ENCODE measurements at regions not wholly inside any gene's neighbourhood (a gene's known extent, or its start where the extent isn't known, plus 50 kb on each side); places are given as distances from the start of the nearest gene placed in this dataset.

- Histone ChIP-seq H2AFZ (ENCODE audit: control insufficient read depth, low read length) (no peak overlapping the region), H3K4me3 (ENCODE audit: control insufficient read depth in 2 of 3, extremely low read depth in 1 of 3, insufficient read depth in 2 of 3, low read depth in 1 of 3, low read length in 3 of 3) (no peak overlapping the region), H3K36me3 (ENCODE audit: control insufficient read depth in 2 of 2, extremely low read depth in 1 of 2, insufficient read depth in 2 of 2, low read length in 2 of 2) (no peaks in the 10 kb centered on the region), H3K27ac (ENCODE audit: control insufficient read depth, insufficient read depth, low read length) (no peak overlapping the region), H3K9ac (ENCODE audit: control insufficient read depth, extremely low read depth, insufficient read depth, low read length) (no peak overlapping the region), H4K20me1 (ENCODE audit: control insufficient read depth, extremely low read depth, insufficient read depth, low read length) (no peaks in the 10 kb centered on the region), H3K27me3 (ENCODE audit: control insufficient read depth, extremely low read depth, insufficient read depth, low read length) (peaks cover 2% of the 10 kb centered on the region), H3K4me1 (ENCODE audit: control insufficient read depth, extremely low read depth, insufficient read depth, low read length) (no peaks in the 10 kb centered on the region), H3K9me3 (ENCODE audit: control insufficient read depth, low read depth, low read length) (no peaks in the 10 kb centered on the region), H3K79me2 (ENCODE audit: control insufficient read depth, insufficient read depth, low read length) (no peaks in the 10 kb centered on the region), H3K9me1 (ENCODE audit: control insufficient read depth, extremely low read depth, insufficient read depth, low read length) (no peaks in the 10 kb centered on the region), H3K4me2 (ENCODE audit: control insufficient read depth, extremely low read depth, insufficient read depth, low read depth, low read length) (no peak overlapping the region)
- FAIRE-seq (no peak), DNase-seq (ENCODE audit: low read depth, low spot score) (no peak)
- TF ChIP-seq EZH2 (IDR thresholded peaks at IDR 0.05; ENCODE audit: low read length), result no peak
- dilution Hi-C loops (cut with MboI; ENCODE audit: extremely low pct_ligation_motif_present, low sequenced_read_pairs), result no loop called here
Observed at GRCh38 chr10:71158251-71158650, 54.1 kb upstream of the UNC5B start.

- TF ChIP-seq EZH2 (IDR thresholded peaks at IDR 0.05; ENCODE audit: low read length) (no peak), CTCF (optimal IDR thresholded peaks at IDR 0.05 in 1 of 3, IDR thresholded peaks at IDR 0.05 in 1 of 3, conservative IDR thresholded peaks at IDR 0.05 in 1 of 3; ENCODE audit: extremely low read depth in 1 of 3, insufficient read depth in 2 of 3, low read length in 3 of 3) (no peak)
- dilution Hi-C loops (cut with MboI; ENCODE audit: extremely low pct_ligation_motif_present, low sequenced_read_pairs), result no loop called here
- H3K9me1 ChIP-seq (ENCODE audit: control insufficient read depth, extremely low read depth, insufficient read depth, low read length), result no peaks in the 10 kb centered on the region
- no peak for FAIRE-seq
- no peak overlapping the region for H3K4me2 ChIP-seq (ENCODE audit: control insufficient read depth, extremely low read depth, insufficient read depth, low read depth, low read length)
- H3K36me3 ChIP-seq (ENCODE audit: control insufficient read depth in 2 of 2, extremely low read depth in 1 of 2, insufficient read depth in 2 of 2, low read length in 2 of 2), result no peaks in the 10 kb centered on the region
- no peak overlapping the region for H3K9ac ChIP-seq (ENCODE audit: control insufficient read depth, extremely low read depth, insufficient read depth, low read length)
- H4K20me1 ChIP-seq (ENCODE audit: control insufficient read depth, extremely low read depth, insufficient read depth, low read length), result no peaks in the 10 kb centered on the region
- no peak overlapping the region for H2AFZ ChIP-seq (ENCODE audit: control insufficient read depth, low read length)
- no peak overlapping the region for H3K4me3 ChIP-seq (ENCODE audit: control insufficient read depth in 2 of 3, extremely low read depth in 1 of 3, insufficient read depth in 2 of 3, low read depth in 1 of 3, low read length in 3 of 3)
- H3K27ac ChIP-seq (ENCODE audit: control insufficient read depth, insufficient read depth, low read length), result no peak overlapping the region
- H3K4me1 ChIP-seq (ENCODE audit: control insufficient read depth, extremely low read depth, insufficient read depth, low read length), result no peaks in the 10 kb centered on the region
- no peaks in the 10 kb centered on the region for H3K79me2 ChIP-seq (ENCODE audit: control insufficient read depth, insufficient read depth, low read length)
- H3K9me3 ChIP-seq (ENCODE audit: control insufficient read depth, low read depth, low read length), result no peaks in the 10 kb centered on the region
- peaks cover 3% of the 10 kb centered on the region for H3K27me3 ChIP-seq (ENCODE audit: control insufficient read depth, extremely low read depth, insufficient read depth, low read length)
- no peak for DNase-seq (ENCODE audit: low read depth, low spot score)
Observed at GRCh38 chr10:71158902-71159301, 53.5 kb upstream of the UNC5B start.

- Histone ChIP-seq H3K9me3 (ENCODE audit: control insufficient read depth, low read depth, low read length) (no peaks in the 10 kb centered on the region), H3K27me3 (ENCODE audit: control insufficient read depth, extremely low read depth, insufficient read depth, low read length) (peaks cover 3% of the 10 kb centered on the region), H3K36me3 (ENCODE audit: control insufficient read depth in 2 of 2, extremely low read depth in 1 of 2, insufficient read depth in 2 of 2, low read length in 2 of 2) (no peaks in the 10 kb centered on the region), H2AFZ (ENCODE audit: control insufficient read depth, low read length) (no peak overlapping the region), H3K4me1 (ENCODE audit: control insufficient read depth, extremely low read depth, insufficient read depth, low read length) (no peaks in the 10 kb centered on the region), H3K4me2 (ENCODE audit: control insufficient read depth, extremely low read depth, insufficient read depth, low read depth, low read length) (no peak overlapping the region), H3K27ac (ENCODE audit: control insufficient read depth, insufficient read depth, low read length) (no peak overlapping the region), H3K4me3 (ENCODE audit: control insufficient read depth in 2 of 3, extremely low read depth in 1 of 3, insufficient read depth in 2 of 3, low read depth in 1 of 3, low read length in 3 of 3) (no peak overlapping the region), H3K79me2 (ENCODE audit: control insufficient read depth, insufficient read depth, low read length) (no peaks in the 10 kb centered on the region), H4K20me1 (ENCODE audit: control insufficient read depth, extremely low read depth, insufficient read depth, low read length) (no peaks in the 10 kb centered on the region), H3K9me1 (ENCODE audit: control insufficient read depth, extremely low read depth, insufficient read depth, low read length) (no peaks in the 10 kb centered on the region), H3K9ac (ENCODE audit: control insufficient read depth, extremely low read depth, insufficient read depth, low read length) (no peak overlapping the region)
- dilution Hi-C loops (cut with MboI; ENCODE audit: extremely low pct_ligation_motif_present, low sequenced_read_pairs), result no loop called here
- DNase-seq (ENCODE audit: low read depth, low spot score), result no peak
- TF ChIP-seq CTCF (optimal IDR thresholded peaks at IDR 0.05 in 1 of 3, IDR thresholded peaks at IDR 0.05 in 1 of 3, conservative IDR thresholded peaks at IDR 0.05 in 1 of 3; ENCODE audit: extremely low read depth in 1 of 3, insufficient read depth in 2 of 3, low read length in 3 of 3) (no peak), EZH2 (IDR thresholded peaks at IDR 0.05; ENCODE audit: low read length) (no peak)
- no peak for FAIRE-seq
Observed at GRCh38 chr10:71159892-71160291, 52.5 kb upstream of the UNC5B start.

All from keratinocyte (primary cell).